Daoy (cell line): ENCODE measurements at regions not wholly inside any gene's neighbourhood (a gene's known extent, or its start where the extent isn't known, plus 50 kb on each side); places are given as distances from the start of the nearest gene placed in this dataset.

ENCODE experiments used
- DNase-seq: peaks from one replicate; pipeline ENCODE4 v3.0.0-alpha.2; 2015; ENCODE audit warnings: low read depth

GRCh38 chr20:11808841-11809240 lies 108.9 kb upstream of the BTBD3 start:
- no peak for DNase-seq

- peak; percentile 63 for DNase-seq
These were observed 107.2 kb upstream of the BTBD3 start for GRCh38 chr20:11810311-11811083.

- DNase-seq, result no peak
These were observed 104.4 kb upstream of the BTBD3 start for GRCh38 chr20:11813106-11813890.

- peak; percentile 55 for DNase-seq
These were observed 103.4 kb upstream of the BTBD3 start for GRCh38 chr20:11814267-11814666.

- no peak for DNase-seq
These were observed 96.9 kb upstream of the BTBD3 start for GRCh38 chr20:11820838-11821237.

GRCh38 chr20:11822540-11822794 lies 95.2 kb upstream of the BTBD3 start:
- DNase-seq, result no peak

- no peak for DNase-seq
These were observed 91.4 kb upstream of the BTBD3 start for GRCh38 chr20:11826334-11826733.

- DNase-seq, result no peak
These were observed 85.3 kb upstream of the BTBD3 start for GRCh38 chr20:11832397-11832796.

GRCh38 chr20:11832851-11833250 lies 84.8 kb upstream of the BTBD3 start:
- no peak for DNase-seq

- no peak for DNase-seq
These were observed 83.9 kb upstream of the BTBD3 start for GRCh38 chr20:11833825-11834224.

GRCh38 chr20:11838076-11838636 lies 79.5 kb upstream of the BTBD3 start:
- no peak for DNase-seq

GRCh38 chr20:11841972-11842461 lies 75.7 kb upstream of the BTBD3 start:
- DNase-seq, result no peak

GRCh38 chr20:11843289-11843688 lies 74.4 kb upstream of the BTBD3 start:
- no peak for DNase-seq

GRCh38 chr20:11844691-11845090 lies 73.0 kb upstream of the BTBD3 start:
- no peak for DNase-seq

GRCh38 chr20:11845340-11845739 lies 72.4 kb upstream of the BTBD3 start:
- DNase-seq, result no peak

- DNase-seq, result no peak
These were observed 71.6 kb upstream of the BTBD3 start for GRCh38 chr20:11846131-11846530.

GRCh38 chr20:11847827-11848226 lies 69.9 kb upstream of the BTBD3 start:
- DNase-seq, result peak; percentile 11

GRCh38 chr20:11849270-11849915 lies 68.3 kb upstream of the BTBD3 start:
- DNase-seq, result peak; percentile 30

GRCh38 chr20:11849976-11850670 lies 67.6 kb upstream of the BTBD3 start:
- DNase-seq, result peak; percentile 79

- peak; percentile 33 for DNase-seq
These were observed 66.8 kb upstream of the BTBD3 start for GRCh38 chr20:11850901-11851300.

- DNase-seq, result no peak
These were observed 66.0 kb upstream of the BTBD3 start for GRCh38 chr20:11851646-11852045.

- DNase-seq, result no peak
These were observed 65.5 kb upstream of the BTBD3 start for GRCh38 chr20:11852189-11852588.
